ENCODE measurements at regions not wholly inside any gene's neighbourhood (a gene's known extent, or its start where the extent isn't known, plus 50 kb on each side); places are given as distances from the start of the nearest gene placed in this dataset.

GRCh38 chr6:84556541-84557335, 207.7 kb downstream of the TBX18 start:
- no peaks in the 10 kb centered on the region for H3K4me1 Mint-ChIP-seq
- H3K27ac Mint-ChIP-seq = no peak overlapping the region
- no peak overlapping the region for H3K4me3 Mint-ChIP-seq

DNA sequence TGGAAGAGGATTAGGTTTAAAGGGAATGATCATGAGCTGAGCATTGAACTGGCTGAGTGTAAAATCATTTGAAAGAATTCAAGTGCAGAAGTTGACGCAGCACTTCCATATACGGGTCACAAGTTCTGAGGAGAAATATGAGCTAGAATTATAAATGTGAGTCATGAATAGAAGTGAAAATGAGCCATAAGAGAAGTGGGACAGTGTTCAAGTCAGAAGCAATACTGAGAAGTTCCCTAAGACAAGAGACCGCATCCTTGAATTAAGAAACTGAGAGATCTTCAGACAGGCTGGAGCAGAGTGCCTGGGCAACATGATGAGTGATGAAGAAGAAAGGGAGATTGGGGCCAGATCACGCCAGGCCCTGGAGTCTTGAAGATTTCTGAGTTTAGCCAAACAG, 209.7 kb downstream of the TBX18 start:
- Mint-ChIP-seq H3K36me3 (no peaks in the 10 kb centered on the region), H3K4me3 (no peak overlapping the region), H3K27me3 (no peaks in the 10 kb centered on the region), H3K27ac (no peak overlapping the region), H3K9me3 (peaks cover 5 to 8% (median 5%) of the 10 kb centered on the region in 3 donors), H3K4me1 (no peaks in the 10 kb centered on the region)

More at GRCh38 chr6:84556541-84557335, 207.7 kb downstream of the TBX18 start:
- H3K36me3 Mint-ChIP-seq = no peaks in the 10 kb centered on the region
- H3K9me3 Mint-ChIP-seq = peaks cover 4 to 6% (median 4%) of the 10 kb centered on the region in 3 donors
- H3K27me3 Mint-ChIP-seq = no peaks in the 10 kb centered on the region

DNA sequence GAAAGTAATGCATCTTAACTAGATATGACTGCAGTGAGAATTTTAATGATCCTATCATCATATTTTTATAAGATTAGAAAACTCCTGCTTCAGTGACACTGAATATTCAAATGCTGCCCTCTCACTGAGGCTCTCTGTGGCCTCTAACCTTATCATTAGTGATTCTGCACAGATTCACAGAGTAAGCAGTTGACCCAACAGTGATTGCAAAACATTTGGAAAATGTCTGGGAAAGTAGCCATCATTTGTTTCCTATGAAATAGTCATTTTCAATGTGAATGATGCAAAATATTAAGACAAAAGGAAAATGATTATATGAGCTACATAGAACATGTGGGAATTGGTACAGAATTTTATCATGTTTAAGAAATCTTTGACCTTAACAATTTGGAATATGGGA, 210.3 kb downstream of the TBX18 start:
- Mint-ChIP-seq H3K36me3 (no peaks in the 10 kb centered on the region), H3K9me3 (peaks cover 5 to 8% (median 5%) of the 10 kb centered on the region in 3 donors), H3K27ac (no peak overlapping the region), H3K4me3 (no peak overlapping the region), H3K4me1 (no peaks in the 10 kb centered on the region), H3K27me3 (no peaks in the 10 kb centered on the region)

- Mint-ChIP-seq H3K9me3 (peaks cover 5 to 8% (median 5%) of the 10 kb centered on the region in 3 donors), H3K4me3 (peak overlapping the region in 1 of 4 donors; percentile 34), H3K27ac (no peak overlapping the region), H3K27me3 (no peaks in the 10 kb centered on the region), H3K4me1 (no peaks in the 10 kb centered on the region), H3K36me3 (no peaks in the 10 kb centered on the region)
Measured at GRCh38 chr6:84553527-84553926, 210.9 kb downstream of the TBX18 start.

- Mint-ChIP-seq H3K36me3 (no peaks in the 10 kb centered on the region), H3K27me3 (no peaks in the 10 kb centered on the region), H3K4me1 (no peaks in the 10 kb centered on the region), H3K27ac (no peak overlapping the region), H3K4me3 (no peak overlapping the region), H3K9me3 (peaks cover 5 to 8% (median 5%) of the 10 kb centered on the region in 3 donors)
Measured at GRCh38 chr6:84551797-84552196, 212.6 kb downstream of the TBX18 start.

- Mint-ChIP-seq H3K27ac (no peak overlapping the region), H3K4me3 (no peak overlapping the region), H3K4me1 (no peaks in the 10 kb centered on the region), H3K9me3 (peaks cover 6 to 8% (median 6%) of the 10 kb centered on the region in 3 donors), H3K27me3 (no peaks in the 10 kb centered on the region), H3K36me3 (no peaks in the 10 kb centered on the region)
Measured at GRCh38 chr6:84549917-84550316, 214.5 kb downstream of the TBX18 start.

DNA sequence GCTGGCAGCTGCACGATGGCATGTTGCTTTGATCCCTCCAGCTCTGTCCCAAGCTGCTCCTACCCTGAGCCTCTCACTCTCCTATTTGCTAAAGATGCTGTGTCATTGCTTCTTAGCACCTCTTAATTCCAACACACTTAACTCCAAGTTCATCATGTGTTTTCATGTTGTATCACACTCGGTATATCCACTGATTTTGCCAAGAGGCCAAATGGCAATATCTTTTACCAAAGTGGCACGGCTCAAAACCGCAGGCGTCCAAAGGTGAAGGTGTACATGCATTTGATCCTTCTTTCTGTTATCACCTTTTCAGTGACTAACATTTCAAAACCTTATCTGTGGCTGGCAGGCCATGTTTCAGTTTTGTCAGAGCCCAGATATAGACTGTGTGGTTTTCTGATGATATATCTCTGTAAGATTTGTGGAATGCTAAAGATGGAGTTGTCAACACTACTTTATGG, 217.0 kb downstream of the TBX18 start:
- no peak overlapping the region for H3K27ac Mint-ChIP-seq
- no peaks in the 10 kb centered on the region for H3K27me3 Mint-ChIP-seq
- H3K4me1 Mint-ChIP-seq = no peaks in the 10 kb centered on the region
- no peak overlapping the region for H3K4me3 Mint-ChIP-seq
- H3K36me3 Mint-ChIP-seq = no peaks in the 10 kb centered on the region
- peaks cover 4 to 11% (median 6%) of the 10 kb centered on the region in 3 donors for H3K9me3 Mint-ChIP-seq

DNA sequence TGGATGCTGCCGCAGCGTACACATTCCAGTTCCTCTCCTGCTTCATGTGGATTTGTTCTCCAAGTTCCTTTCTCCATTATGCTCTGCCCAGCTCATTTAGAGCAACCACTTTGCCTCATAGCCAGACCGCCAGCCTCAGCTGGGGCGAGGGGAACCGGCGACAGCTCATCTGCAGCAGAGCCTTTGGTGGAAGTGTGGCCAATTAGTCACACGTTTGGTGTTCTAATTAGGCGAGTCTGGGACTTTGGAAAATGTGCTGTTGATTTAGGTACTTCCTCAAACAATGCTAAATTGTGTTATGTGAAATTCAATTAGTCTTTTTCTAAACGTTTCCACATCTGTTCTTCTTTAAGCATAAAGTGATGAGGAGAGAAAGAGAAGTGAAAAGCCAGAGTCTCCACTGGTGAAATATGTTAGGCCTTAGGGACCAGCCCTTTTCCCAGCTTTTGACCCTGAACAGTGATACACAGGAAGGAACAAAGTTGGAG, 217.9 kb downstream of the TBX18 start:
- Mint-ChIP-seq H3K27ac (no peak overlapping the region), H3K36me3 (no peaks in the 10 kb centered on the region), H3K9me3 (peaks cover 2 to 9% (median 6%) of the 10 kb centered on the region in 3 donors), H3K27me3 (no peaks in the 10 kb centered on the region), H3K4me1 (no peaks in the 10 kb centered on the region), H3K4me3 (no peak overlapping the region)

- no peaks in the 10 kb centered on the region for H3K4me1 Mint-ChIP-seq
- H3K27me3 Mint-ChIP-seq = no peaks in the 10 kb centered on the region
Measured at GRCh38 chr6:84539122-84539856, 225.1 kb downstream of the TBX18 start.

DNA sequence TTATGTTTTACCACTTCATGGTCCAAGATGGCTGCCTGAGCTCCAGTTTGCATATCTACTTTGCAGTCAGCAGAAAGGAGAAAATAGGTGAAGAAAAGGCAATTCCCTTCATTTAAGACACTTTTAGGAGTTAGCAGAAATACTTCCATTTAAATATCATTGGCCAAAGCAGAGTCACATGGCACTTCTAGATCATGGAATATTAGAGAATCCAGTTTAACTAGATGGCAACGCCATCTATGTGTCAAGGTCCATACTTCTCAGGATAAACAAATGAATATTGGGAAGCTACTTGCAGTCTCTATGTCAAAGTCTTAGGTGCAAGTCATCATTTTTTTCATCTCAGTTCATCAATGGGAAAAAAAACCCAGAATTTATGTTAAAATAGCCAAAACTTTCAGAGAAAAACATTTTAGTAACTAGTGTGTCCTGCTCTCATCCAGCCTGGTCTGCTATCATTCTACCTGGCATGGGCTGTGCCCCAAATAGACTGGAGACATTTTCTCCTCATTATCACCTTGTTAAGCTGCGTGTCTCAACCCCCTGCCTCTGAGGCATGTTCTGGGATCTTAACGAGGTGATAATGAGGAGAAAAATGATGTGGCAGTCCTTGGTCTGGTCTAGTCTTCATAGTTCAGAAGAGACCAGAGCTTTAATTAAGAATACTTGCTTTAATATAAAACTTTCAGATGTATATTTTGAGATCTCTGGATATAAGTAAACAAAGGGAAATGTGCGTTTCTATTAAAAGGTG, 227.3 kb downstream of the TBX18 start:
- Mint-ChIP-seq H3K27ac (no peak overlapping the region), H3K36me3 (no peaks in the 10 kb centered on the region), H3K4me3 (no peak overlapping the region), H3K27me3 (no peaks in the 10 kb centered on the region), H3K9me3 (peaks cover 0 to under 1% (median 0%) of the 10 kb centered on the region in 3 donors), H3K4me1 (no peaks in the 10 kb centered on the region)

More at GRCh38 chr6:84539122-84539856, 225.1 kb downstream of the TBX18 start:
- peaks cover 0 to 6% (median 2%) of the 10 kb centered on the region in 3 donors for H3K9me3 Mint-ChIP-seq
- H3K36me3 Mint-ChIP-seq = no peaks in the 10 kb centered on the region
- no peak overlapping the region for H3K27ac Mint-ChIP-seq
- no peak overlapping the region for H3K4me3 Mint-ChIP-seq

GRCh38 chr6:84528201-84528600, 236.2 kb downstream of the TBX18 start:
- Mint-ChIP-seq H3K36me3 (no peaks in the 10 kb centered on the region), H3K27ac (no peak overlapping the region), H3K4me1 (no peaks in the 10 kb centered on the region), H3K4me3 (no peak overlapping the region), H3K9me3 (peaks cover 0 to 7% (median 5%) of the 10 kb centered on the region in 3 donors), H3K27me3 (no peaks in the 10 kb centered on the region)

DNA sequence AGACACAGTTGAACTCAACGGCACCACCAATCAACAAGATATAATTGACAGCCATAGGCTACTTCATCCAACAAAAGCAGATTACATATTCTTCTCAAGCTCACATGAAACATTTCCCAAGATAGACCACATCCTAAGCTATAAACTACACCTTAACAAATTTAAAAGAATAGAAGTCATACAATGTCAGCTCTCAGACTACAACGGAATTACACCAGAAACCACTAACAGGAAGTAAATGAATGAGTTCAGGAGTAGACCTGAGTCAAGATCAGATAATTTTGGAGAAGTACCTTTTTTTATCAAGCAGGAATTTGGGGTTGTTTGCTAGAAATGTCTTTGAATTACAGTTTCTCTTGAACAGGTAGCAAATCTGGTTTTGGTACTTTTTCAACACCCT, 237.8 kb downstream of the TBX18 start:
- Mint-ChIP-seq H3K4me3 (no peak overlapping the region), H3K36me3 (no peaks in the 10 kb centered on the region), H3K27ac (no peak overlapping the region), H3K27me3 (no peaks in the 10 kb centered on the region), H3K9me3 (peaks cover 0 to 5% (median 3%) of the 10 kb centered on the region in 3 donors), H3K4me1 (no peaks in the 10 kb centered on the region)

GRCh38 chr6:84525907-84526306, 238.5 kb downstream of the TBX18 start:
- Mint-ChIP-seq H3K4me3 (no peak overlapping the region), H3K4me1 (no peaks in the 10 kb centered on the region), H3K27ac (no peak overlapping the region), H3K27me3 (no peaks in the 10 kb centered on the region), H3K9me3 (peaks cover 0 to 5% (median 0%) of the 10 kb centered on the region in 3 donors), H3K36me3 (no peaks in the 10 kb centered on the region)

- Mint-ChIP-seq H3K4me3 (no peak overlapping the region), H3K36me3 (no peaks in the 10 kb centered on the region), H3K27ac (no peak overlapping the region), H3K4me1 (no peaks in the 10 kb centered on the region), H3K9me3 (peaks cover 0 to 5% (median 0%) of the 10 kb centered on the region in 3 donors), H3K27me3 (no peaks in the 10 kb centered on the region)
Measured at GRCh38 chr6:84524636-84525035, 239.8 kb downstream of the TBX18 start.

DNA sequence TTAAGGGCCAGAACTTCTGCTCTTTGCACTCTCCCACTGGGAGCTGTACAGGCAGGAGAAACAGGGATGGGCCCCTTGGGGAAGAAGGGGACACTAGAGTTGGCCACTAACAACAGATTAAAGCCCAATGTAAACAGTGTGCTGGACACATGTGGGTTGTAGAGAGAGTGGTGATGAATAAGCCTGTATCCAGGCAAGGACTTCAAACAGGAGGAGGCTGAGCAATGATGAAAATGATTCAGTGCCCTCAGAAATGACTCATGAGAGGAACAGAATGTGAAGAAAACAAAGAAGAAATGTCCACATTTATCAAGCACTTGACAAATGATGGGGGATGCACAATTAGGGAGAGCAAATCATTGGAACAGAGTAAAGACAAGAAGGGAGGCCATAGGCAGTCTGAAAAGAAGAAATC, 242.3 kb downstream of the TBX18 start:
- no peaks in the 10 kb centered on the region for H3K4me1 Mint-ChIP-seq
- H3K4me3 Mint-ChIP-seq = no peak overlapping the region
- H3K9me3 Mint-ChIP-seq = peaks cover 0 to 3% (median 0%) of the 10 kb centered on the region in 3 donors
- H3K36me3 Mint-ChIP-seq = no peaks in the 10 kb centered on the region
- H3K27me3 Mint-ChIP-seq = no peaks in the 10 kb centered on the region
- H3K27ac Mint-ChIP-seq = no peak overlapping the region

Measured in IgD-negative memory B cell (primary cell).